HUDEP-2 (cell line): ENCODE measurements at regions not wholly inside any gene's neighbourhood (a gene's known extent, or its start where the extent isn't known, plus 50 kb on each side); places are given as distances from the start of the nearest gene placed in this dataset.

ENCODE experiments used
- DNase-seq, 76 experiments: peaks; one replicate each; lab custom pipeline; 2025; ENCODE audit not compliant: unreplicated experiment in 76 of 76; lab: John Stamatoyannopoulos, UW

DNA sequence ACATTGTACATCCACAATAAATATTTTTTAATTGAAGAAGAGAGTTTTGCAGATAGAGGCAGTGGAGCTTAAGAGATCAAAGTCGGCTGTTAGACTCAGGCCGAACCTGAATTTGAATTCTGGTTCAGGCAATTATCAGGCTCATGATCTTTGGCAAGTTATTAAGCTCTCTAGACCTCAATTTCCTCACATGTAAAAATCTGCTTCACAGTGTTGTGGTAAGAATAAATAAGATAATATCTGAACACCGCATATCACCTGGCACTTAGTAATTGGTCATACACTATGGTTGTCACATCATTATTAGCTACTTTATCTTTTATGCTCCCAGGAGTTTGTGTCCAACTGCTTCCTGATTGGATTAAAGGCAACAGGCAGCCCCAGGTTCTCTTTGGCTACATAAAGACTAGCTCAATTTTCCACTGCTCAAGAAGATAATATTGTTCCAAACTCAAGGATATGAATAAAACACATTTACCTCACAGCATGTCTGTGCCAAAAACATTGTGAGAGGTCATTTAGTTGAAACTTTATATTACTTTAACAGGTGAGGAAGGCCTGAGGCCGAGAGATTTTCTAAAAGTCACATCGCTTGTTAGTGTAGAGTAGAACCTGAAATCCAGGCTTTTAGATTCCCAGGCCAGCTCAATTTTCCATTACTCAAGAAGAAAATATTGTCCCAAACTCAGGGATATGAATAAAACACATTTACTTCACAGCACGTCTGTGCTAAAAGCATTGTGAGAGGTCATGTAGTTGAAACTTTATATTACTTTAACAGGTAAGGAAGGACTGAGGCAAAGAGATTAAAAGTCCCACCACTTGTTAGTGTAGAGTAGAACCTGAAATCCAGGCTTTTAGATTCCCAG, 289.2 kb upstream of the PTGER4 start:
- DNase-seq: no peak

- DNase-seq: no peak
These were observed 290.1 kb upstream of the PTGER4 start for GRCh38 chr5:40389591-40389990.

DNA sequence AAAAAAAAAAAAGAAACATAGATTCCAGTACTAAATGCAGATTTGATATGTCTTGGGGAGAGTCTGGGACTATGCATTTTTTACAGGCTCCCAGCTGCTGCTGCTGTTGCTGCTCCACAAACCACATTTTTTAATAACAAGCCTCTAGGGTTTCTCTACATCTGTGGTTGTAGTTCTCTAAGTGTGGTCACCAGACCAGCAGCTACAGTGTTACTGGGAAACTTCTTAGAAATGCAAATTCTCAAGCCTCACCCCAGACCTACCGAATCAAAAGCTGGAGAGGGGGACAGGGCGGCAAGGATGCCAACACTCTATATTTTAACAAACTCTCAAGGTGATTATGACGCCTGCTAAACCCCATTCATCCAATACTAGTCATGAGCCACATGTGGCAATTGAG, 293.4 kb upstream of the PTGER4 start:
- no peak for DNase-seq

DNA sequence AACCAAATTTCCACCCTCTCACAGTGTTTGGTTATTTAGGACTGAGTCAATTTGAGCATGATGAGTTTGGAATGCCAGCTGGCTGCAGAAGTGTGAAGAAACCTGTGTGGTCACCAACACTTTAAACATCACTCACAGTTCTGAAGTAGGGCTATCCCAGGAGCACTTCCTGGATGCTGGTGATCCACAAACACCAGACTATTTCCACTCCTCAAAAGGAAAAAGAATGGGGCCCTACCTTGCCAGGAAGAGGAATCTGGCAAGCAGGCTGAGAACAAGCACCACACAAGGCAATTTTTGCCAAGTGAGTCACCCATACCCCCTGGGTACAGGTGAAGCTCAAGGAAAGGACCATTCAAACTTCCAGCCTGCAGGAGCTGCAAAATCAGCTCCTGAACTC, 294.2 kb upstream of the PTGER4 start:
- no peak for DNase-seq

- DNase-seq: no peak
These were observed 294.8 kb upstream of the PTGER4 start for GRCh38 chr5:40384782-40385390.

DNA sequence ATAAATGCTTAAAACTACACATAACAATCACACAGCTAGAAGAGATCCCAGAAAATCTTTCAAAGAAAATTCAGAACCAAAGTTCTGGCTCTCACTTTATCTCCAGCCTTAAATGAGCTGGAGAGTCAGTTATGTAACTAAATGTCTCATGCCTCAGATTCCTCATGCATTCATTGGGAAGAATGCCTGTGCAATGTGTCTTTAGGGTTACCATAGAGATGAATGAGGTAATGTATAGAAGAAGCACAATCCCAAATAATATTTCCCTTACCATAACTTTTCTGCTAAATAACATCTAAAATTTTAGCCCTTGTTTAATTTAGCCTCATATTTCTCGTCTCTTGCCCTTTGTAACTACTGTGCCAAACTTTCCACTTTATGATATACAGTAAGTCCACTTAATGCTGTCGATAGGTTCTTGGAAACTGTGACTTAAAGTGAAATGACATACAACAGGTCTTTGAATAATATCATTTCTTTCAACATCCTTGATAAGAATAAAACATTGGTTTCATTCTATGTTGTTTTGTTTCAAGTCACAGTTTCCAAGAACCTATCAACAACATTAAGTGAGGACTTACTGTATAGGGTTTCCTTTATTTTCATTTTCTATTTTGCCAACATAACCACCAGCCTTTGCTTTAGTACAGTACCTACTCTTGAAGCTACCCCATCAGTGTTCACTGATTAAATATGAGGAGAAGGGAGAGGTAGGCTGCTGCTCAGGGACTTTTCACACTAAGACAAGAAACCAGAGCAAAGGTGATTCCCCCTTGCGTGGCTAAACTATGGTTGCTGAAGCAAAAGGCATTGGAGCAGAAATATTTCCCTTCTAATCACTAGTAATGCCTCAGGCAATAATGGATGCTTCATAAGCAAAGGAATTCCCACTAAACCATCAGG, 295.7 kb upstream of the PTGER4 start:
- no peak for DNase-seq

- no peak for DNase-seq
These were observed 297.9 kb upstream of the PTGER4 start for GRCh38 chr5:40381676-40382363.

GRCh38 chr5:40381016-40381415, 298.7 kb upstream of the PTGER4 start:
- no peak for DNase-seq

GRCh38 chr5:40378396-40379177, 301.1 kb upstream of the PTGER4 start:
- no peak for DNase-seq

DNA sequence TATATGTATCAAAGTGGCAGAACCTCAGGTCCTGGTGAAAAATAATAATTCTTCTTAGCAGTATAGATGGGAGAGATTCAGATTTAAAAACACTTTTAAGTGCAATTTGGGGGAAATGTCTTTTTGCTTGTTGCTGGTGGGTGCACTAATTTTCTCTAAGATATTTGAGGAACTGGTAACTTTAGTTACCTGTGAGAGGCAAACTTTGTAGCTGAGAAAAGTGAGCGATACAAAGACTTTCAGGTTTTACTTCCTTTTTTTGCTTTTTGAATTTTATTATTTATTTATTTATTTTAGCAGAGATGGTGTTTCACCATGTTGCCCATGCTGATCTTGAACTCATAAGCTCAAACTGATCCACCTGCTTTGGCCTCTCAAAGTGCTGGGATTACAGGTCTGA, 303.1 kb upstream of the PTGER4 start:
- no peak for DNase-seq

- DNase-seq: no peak
These were observed 304.9 kb upstream of the PTGER4 start for GRCh38 chr5:40374853-40375252.

GRCh38 chr5:40368200-40368599, 311.5 kb upstream of the PTGER4 start:
- no peak for DNase-seq

DNA sequence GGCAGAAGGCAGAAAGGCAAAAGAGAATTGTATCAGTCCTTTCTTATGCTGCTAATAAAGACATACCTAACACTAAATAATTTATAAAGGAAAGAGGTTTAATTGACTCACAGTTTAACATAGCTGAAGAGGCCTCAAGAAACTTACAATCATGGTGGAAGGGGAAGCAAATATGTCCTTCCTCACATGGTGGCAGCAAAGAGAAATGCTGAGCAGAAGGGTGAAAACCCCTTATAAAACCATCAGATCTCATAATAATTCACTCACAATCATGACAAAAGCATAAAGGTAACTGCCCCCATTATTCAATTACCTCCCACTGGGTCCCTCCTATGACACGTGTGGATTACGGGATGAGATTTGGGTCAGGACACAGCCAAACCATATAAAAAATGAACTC, 312.5 kb upstream of the PTGER4 start:
- DNase-seq: no peak

DNA sequence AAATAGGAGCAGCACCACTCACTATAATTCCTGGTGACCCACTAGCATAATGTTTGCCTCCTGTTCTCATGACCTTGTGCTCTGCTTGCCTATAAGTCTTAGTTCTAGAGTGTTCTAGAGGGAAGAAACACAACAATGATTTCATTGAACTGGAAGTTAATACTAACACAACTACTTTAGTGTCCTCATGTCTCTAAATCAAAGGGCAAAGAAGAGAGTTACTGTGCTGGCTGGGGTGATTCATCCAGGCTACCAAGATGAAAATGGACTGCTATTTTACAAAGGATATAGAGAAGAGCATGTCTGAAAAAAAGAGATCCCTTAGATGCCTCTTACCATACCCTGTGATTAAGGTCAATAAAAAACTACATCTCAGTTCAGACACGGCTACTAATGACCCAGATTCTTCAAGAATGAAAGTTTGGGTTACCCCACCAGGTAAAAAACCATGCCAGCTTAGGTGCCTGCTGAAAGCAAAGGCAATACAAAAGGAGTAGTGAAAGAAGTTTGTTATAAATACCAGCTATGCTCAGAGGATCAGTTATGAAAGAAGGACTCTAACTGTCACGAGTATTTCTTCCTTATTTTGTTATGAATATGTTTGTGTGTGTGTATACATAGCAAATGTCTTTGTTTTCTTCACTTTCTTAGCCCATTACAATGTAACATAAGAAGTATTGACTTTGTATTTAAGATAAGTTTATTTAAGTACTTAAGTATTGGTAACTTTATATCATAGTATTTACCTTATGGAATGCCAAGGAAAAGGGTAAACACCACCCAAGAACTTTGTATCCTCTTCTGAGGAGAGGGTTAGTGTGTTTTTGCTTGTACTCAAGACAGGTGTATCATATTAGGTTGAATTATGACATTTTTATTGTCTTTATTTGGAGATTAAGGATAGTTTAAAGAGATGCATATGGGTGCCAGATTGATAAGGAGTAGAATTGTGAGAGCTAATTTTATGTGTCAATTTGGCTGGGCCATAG, 314.1 kb upstream of the PTGER4 start:
- no peak for DNase-seq

DNA sequence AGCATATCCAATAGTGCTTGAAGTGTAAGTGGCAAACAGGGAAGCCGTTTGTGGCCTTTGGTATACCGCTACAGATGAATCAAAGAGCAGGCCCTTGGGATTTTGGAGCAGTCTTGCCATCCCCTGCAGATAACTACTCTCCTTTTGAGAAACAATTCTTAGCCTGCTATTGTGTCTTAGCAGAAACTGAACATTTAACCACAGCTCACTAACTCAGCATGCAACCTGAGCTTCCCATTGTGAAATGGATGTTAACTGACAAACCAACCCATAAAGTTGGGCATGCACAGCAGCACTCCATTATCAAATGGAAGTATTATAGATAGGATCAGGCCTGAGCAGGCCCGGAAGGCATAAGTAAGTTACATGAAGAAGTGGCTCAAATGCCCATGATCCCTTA, 315.3 kb upstream of the PTGER4 start:
- no peak for DNase-seq

- DNase-seq: no peak
These were observed 318.3 kb upstream of the PTGER4 start for GRCh38 chr5:40361378-40361777.

DNA sequence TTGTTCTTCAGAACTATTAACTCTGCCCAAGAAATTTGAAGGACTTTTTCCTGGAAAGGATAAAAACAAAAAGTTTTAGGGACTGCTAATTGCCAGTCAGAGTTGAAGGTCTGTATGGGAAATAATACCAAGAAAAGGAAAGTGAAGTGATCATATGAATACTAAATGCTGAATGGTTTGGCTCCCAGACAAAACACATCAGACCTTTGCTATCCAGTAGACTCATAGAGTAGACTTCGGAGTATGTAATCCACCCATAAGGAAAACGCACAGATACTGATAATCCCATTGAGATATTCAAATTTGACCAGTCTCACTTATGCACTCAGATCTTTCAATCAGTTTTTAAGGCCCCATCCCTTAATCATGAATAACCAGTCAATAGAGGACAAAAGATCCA, 319.0 kb upstream of the PTGER4 start:
- DNase-seq: no peak

DNA sequence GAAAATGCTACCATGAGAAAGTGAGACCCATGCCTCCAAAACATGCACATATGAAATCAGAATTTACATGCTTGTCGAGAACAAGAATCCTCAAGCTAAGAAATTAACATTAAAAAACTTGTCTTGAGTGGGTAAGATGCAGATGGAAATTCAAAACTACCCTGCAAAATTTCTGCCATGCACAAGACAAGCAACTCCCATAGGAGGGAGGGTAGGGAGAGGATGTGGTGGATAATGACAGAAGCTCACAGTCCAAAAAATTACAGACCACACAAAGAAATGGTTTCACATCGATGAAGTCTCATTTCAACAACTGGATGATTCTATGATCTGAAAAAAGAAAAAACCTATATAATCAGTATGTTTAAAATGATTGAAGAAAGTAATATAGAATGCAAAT, 319.9 kb upstream of the PTGER4 start:
- no peak for DNase-seq

DNA sequence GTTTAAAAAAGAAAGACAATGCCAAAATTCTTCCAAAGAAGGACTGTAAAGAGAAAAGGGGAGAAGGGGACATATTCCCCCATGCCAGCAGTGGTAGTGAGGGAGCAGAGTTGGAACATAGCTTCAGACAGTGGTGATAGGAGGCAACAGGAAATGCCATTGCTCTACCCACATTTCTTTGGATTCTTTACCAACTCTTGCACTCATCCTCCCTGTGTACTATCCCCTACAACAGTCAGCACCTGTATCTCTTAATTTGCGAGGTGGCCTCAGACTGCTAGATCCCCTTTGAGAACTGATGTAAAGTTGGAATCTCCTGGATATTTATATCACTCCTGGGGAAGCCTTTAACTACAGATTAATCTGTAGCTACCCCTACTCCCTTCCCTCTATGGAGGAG, 320.6 kb upstream of the PTGER4 start:
- DNase-seq: no peak
